DND-41 (cell line): ENCODE measurements at regions not wholly inside any gene's neighbourhood (a gene's known extent, or its start where the extent isn't known, plus 50 kb on each side); places are given as distances from the start of the nearest gene placed in this dataset.

Experiments used
- ATAC-seq: fragments of 200-7000 bp; cut with Tn5 transposase; 3 replicates; pipeline ENCODE4 v1.9.1; 2021; ENCODE audit warnings: low read depth; ENCODE audit not compliant: insufficient read depth
- DNase-seq: peaks from one replicate; pipeline ENCODE4 v3.0.0-alpha.2; 2020
- H2AFZ ChIP-seq: 2 replicates; pipeline ENCODE4 v1.6.0; 2012; ENCODE audit warnings: low read depth, low read length
- H3K27ac ChIP-seq: 2 replicates; pipeline ENCODE4 v1.5.1; 2012; ENCODE audit warnings: low read length, inconsistent platforms
- H3K27me3 ChIP-seq: fragments of 200-600 bp; sonication (generic); 2 replicates; pipeline ENCODE4 v1.6.0; 2012; ENCODE audit warnings: low read length, mild to moderate bottlenecking, inconsistent platforms; ENCODE audit not compliant: insufficient read depth, poor library complexity
- H3K36me3 ChIP-seq: 2 replicates; pipeline ENCODE4 v1.5.1; 2012; ENCODE audit warnings: low read length, inconsistent platforms; ENCODE audit not compliant: insufficient read depth
- H3K4me1 ChIP-seq: 2 replicates; pipeline ENCODE4 v1.5.1; 2012; ENCODE audit warnings: mild to moderate bottlenecking, low read length; ENCODE audit not compliant: insufficient read depth
- H3K4me2 ChIP-seq: 2 replicates; pipeline ENCODE4 v1.6.0; 2012; ENCODE audit warnings: mild to moderate bottlenecking, moderate library complexity, low read length, inconsistent platforms; ENCODE audit not compliant: insufficient read depth
- H3K4me3 ChIP-seq, 2 experiments: fragments of 200-600 bp in 1 of 2; shearing (Covaris generic) in 1 of 2; 2 replicates each; pipeline ENCODE4 v1.5.1; 2012 to 2016; ENCODE audit warnings: inconsistent platforms in 2 of 2, low read length in 2 of 2, mild to moderate bottlenecking in 2 of 2, low read depth in 1 of 2, moderate library complexity in 1 of 2
- H3K79me2 ChIP-seq: 2 replicates; pipeline ENCODE4 v1.6.0; 2012; ENCODE audit warnings: low read length, inconsistent platforms; ENCODE audit not compliant: insufficient read depth
- H3K9ac ChIP-seq: 2 replicates; pipeline ENCODE4 v1.6.0; 2012; ENCODE audit warnings: low read depth, mild to moderate bottlenecking, inconsistent platforms, low read length, moderate library complexity
- H3K9me3 ChIP-seq: 2 replicates; pipeline ENCODE4 v1.5.1; 2012; ENCODE audit warnings: low read length, moderate library complexity, mild to moderate bottlenecking, inconsistent platforms; ENCODE audit not compliant: insufficient read depth, severe bottlenecking
- H4K20me1 ChIP-seq: 2 replicates; pipeline ENCODE4 v1.6.0; 2012; ENCODE audit warnings: low read length; ENCODE audit not compliant: insufficient read depth
- CTCF ChIP-seq: IDR thresholded peaks from 2 replicates; pipeline ENCODE4 v1.5.1; 2012; ENCODE audit warnings: borderline replicate concordance, low read length, moderate library complexity, mild to moderate bottlenecking; ENCODE audit not compliant: poor library complexity, severe bottlenecking; ENCODE audit errors: extremely low read depth
- EZH2 ChIP-seq: IDR thresholded peaks from 3 replicates; pipeline ENCODE4 v1.6.1; 2012; ENCODE audit warnings: borderline replicate concordance, low read depth, mild to moderate bottlenecking, moderate library complexity, low read length, inconsistent platforms; ENCODE audit not compliant: severe bottlenecking

GRCh38 chr9:86639899-86640379 lies 285.7 kb upstream of the TUT7 start:
- DNase-seq: no peak
- H3K27me3 ChIP-seq: no peaks in the 10 kb centered on the region
- no peak overlapping the region for H3K4me2 ChIP-seq
- TF ChIP-seq EZH2 (no peak), CTCF (no peak)
- no peak overlapping the region for H3K27ac ChIP-seq
- H3K4me1 ChIP-seq: no peaks in the 10 kb centered on the region
- H3K36me3 ChIP-seq: no peaks in the 10 kb centered on the region
- no peak overlapping the region for H3K4me3 ChIP-seq
- H3K9ac ChIP-seq: no peak overlapping the region
- ATAC-seq: no peak
- no peaks in the 10 kb centered on the region for H4K20me1 ChIP-seq
- H3K9me3 ChIP-seq: no peaks in the 10 kb centered on the region
- no peaks in the 10 kb centered on the region for H3K79me2 ChIP-seq
- no peak overlapping the region for H2AFZ ChIP-seq

- Histone ChIP-seq H3K4me1 (no peaks in the 10 kb centered on the region), H3K36me3 (no peaks in the 10 kb centered on the region), H3K79me2 (no peaks in the 10 kb centered on the region), H4K20me1 (no peaks in the 10 kb centered on the region), H2AFZ (no peak overlapping the region), H3K4me2 (no peak overlapping the region), H3K27ac (no peak overlapping the region), H3K9ac (no peak overlapping the region), H3K27me3 (no peaks in the 10 kb centered on the region), H3K9me3 (no peaks in the 10 kb centered on the region), H3K4me3 (no peak overlapping the region)
- no peak for TF ChIP-seq EZH2
- no peak for TF ChIP-seq CTCF
- no peak for DNase-seq
- no peak for ATAC-seq
Measured at GRCh38 chr9:86639287-86639686, 285.1 kb upstream of the TUT7 start.

- ATAC-seq (no peak), DNase-seq (no peak)
- no peaks in the 10 kb centered on the region for H4K20me1 ChIP-seq
- no peaks in the 10 kb centered on the region for H3K27me3 ChIP-seq
- H3K9ac ChIP-seq: no peak overlapping the region
- no peaks in the 10 kb centered on the region for H3K79me2 ChIP-seq
- H2AFZ ChIP-seq: no peak overlapping the region
- no peaks in the 10 kb centered on the region for H3K36me3 ChIP-seq
- no peak for TF ChIP-seq EZH2
- TF ChIP-seq CTCF: no peak
- H3K9me3 ChIP-seq: no peaks in the 10 kb centered on the region
- H3K4me2 ChIP-seq: no peak overlapping the region
- H3K27ac ChIP-seq: no peak overlapping the region
- H3K4me1 ChIP-seq: no peaks in the 10 kb centered on the region
- no peak overlapping the region for H3K4me3 ChIP-seq
Measured at GRCh38 chr9:86638109-86638508, 283.9 kb upstream of the TUT7 start.

GRCh38 chr9:86637515-86637914 lies 283.3 kb upstream of the TUT7 start:
- no peak overlapping the region for H2AFZ ChIP-seq
- ATAC-seq: peak; percentile 62

More at GRCh38 chr9:86637515-86637914, 283.3 kb upstream of the TUT7 start:
- DNase-seq: peak; percentile 46
- no peaks in the 10 kb centered on the region for H4K20me1 ChIP-seq
- H3K36me3 ChIP-seq: no peaks in the 10 kb centered on the region
- TF ChIP-seq CTCF (peak; percentile 56), EZH2 (no peak)
- H3K4me3 ChIP-seq: no peak overlapping the region
- H3K27me3 ChIP-seq: no peaks in the 10 kb centered on the region
- no peak overlapping the region for H3K4me2 ChIP-seq
- no peaks in the 10 kb centered on the region for H3K79me2 ChIP-seq
- no peak overlapping the region for H3K9ac ChIP-seq
- no peaks in the 10 kb centered on the region for H3K9me3 ChIP-seq
- no peak overlapping the region for H3K27ac ChIP-seq
- H3K4me1 ChIP-seq: no peaks in the 10 kb centered on the region
